T-helper 1 cell treated with Interleukin-12 subunit alpha and Interleukin-12 subunit beta and Interleukin-4 antibody, amounts not matched to agents 30 μg/mL and 1 μg/mL, for 36 hours (primary cell): ENCODE measurements at regions not wholly inside any gene's neighbourhood (a gene's known extent, or its start where the extent isn't known, plus 50 kb on each side); places are given as distances from the start of the nearest gene placed in this dataset.
"Not testable (repeated sequence)": the region's sequence is repeated elsewhere in the genome, so short reads cannot be mapped to it uniquely, and the experiment has no call there.

Source experiments
- H3K27ac Mint-ChIP-seq: one replicate; pipeline ENCODE4 v1.8.0; 2021; ENCODE audit warnings: mild to moderate bottlenecking, mixed read lengths
- H3K27me3 Mint-ChIP-seq: one replicate; pipeline ENCODE4 v1.8.0; 2021; ENCODE audit warnings: low read depth, mixed read lengths
- H3K36me3 Mint-ChIP-seq: one replicate; pipeline ENCODE4 v1.8.0; 2021; ENCODE audit warnings: low read depth, mixed read lengths
- H3K4me1 Mint-ChIP-seq: one replicate; pipeline ENCODE4 v1.8.0; 2021; ENCODE audit warnings: low read depth, mixed read lengths
- H3K4me3 Mint-ChIP-seq: one replicate; pipeline ENCODE4 v1.8.0; 2021; ENCODE audit warnings: mild to moderate bottlenecking, moderate library complexity, mixed read lengths
- H3K9me3 Mint-ChIP-seq: one replicate; pipeline ENCODE4 v1.8.0; 2021; ENCODE audit warnings: mixed read lengths

GRCh38 chr9:90514877-90515276 lies 127.7 kb downstream of the DIRAS2 start:
- Mint-ChIP-seq H3K36me3 (peaks cover 1% of the 10 kb centered on the region), H3K27me3 (peaks cover 13% of the 10 kb centered on the region), H3K4me1 (no peaks in the 10 kb centered on the region), H3K27ac (no peak overlapping the region), H3K9me3 (no peaks in the 10 kb centered on the region), H3K4me3 (no peak overlapping the region)

- Mint-ChIP-seq H3K27me3 (peaks cover 13% of the 10 kb centered on the region), H3K36me3 (peaks cover 1% of the 10 kb centered on the region), H3K9me3 (no peaks in the 10 kb centered on the region), H3K4me3 (no peak overlapping the region), H3K4me1 (no peaks in the 10 kb centered on the region), H3K27ac (no peak overlapping the region)
These were observed 127.1 kb downstream of the DIRAS2 start for GRCh38 chr9:90515510-90515909.

DNA sequence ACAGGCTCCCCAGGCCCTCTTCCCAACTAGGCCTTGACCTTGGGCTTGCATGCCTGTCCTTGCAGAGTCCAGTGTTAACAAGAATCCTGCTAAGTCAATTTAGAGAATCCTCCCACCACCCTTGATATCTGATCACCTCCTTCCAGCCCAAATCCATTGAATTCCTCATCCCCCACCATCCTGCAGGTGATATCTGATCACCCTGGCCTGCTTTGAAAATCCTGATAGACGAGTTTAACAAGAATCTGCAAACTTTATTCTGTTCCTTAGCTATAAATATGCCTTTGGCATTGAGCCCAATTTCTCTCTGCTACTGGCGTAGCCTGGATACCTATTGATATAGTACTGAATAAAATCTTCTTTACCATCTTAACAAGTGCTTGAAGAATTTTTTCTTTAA lies 125.5 kb downstream of the DIRAS2 start:
- Mint-ChIP-seq H3K9me3 (no peaks in the 10 kb centered on the region), H3K4me3 (no peak overlapping the region), H3K36me3 (no peaks in the 10 kb centered on the region), H3K27me3 (peaks cover 9% of the 10 kb centered on the region), H3K27ac (no peak overlapping the region), H3K4me1 (no peaks in the 10 kb centered on the region)

- peaks cover 14% of the 10 kb centered on the region for H3K27me3 Mint-ChIP-seq
- H3K9me3 Mint-ChIP-seq = no peaks in the 10 kb centered on the region
- H3K36me3 Mint-ChIP-seq = no peaks in the 10 kb centered on the region
- no peaks in the 10 kb centered on the region for H3K4me1 Mint-ChIP-seq
- no peak overlapping the region for H3K4me3 Mint-ChIP-seq
- H3K27ac Mint-ChIP-seq = no peak overlapping the region
These were observed 120.6 kb downstream of the DIRAS2 start for GRCh38 chr9:90521811-90522570.

GRCh38 chr9:90523958-90524357 lies 118.7 kb downstream of the DIRAS2 start:
- Mint-ChIP-seq H3K9me3 (no peaks in the 10 kb centered on the region), H3K4me1 (no peaks in the 10 kb centered on the region), H3K36me3 (no peaks in the 10 kb centered on the region), H3K4me3 (no peak overlapping the region), H3K27me3 (peaks cover 11% of the 10 kb centered on the region), H3K27ac (no peak overlapping the region)

DNA sequence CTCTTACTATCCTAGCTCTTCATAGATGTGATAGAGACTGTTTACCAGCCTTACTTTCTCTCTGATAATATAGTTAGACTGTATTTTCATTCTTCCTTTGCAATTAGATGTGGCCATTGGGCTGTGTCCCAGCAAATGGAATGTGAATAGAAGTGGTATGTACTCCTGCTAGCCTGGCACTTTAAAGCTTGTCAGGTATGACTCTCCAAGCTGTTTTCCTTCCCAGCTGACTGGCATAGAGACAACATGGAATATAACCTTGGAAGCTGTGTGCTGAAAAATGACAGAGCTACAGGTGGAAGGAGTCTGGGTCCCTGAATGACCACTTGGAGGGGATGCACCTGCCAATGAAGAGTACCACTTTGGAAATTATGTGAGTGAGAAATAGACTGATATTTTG lies 116.2 kb downstream of the DIRAS2 start:
- Mint-ChIP-seq H3K36me3 (no peaks in the 10 kb centered on the region), H3K9me3 (no peaks in the 10 kb centered on the region), H3K27ac (no peak overlapping the region), H3K4me3 (no peak overlapping the region), H3K4me1 (no peaks in the 10 kb centered on the region), H3K27me3 (peaks cover 17% of the 10 kb centered on the region)

GRCh38 chr9:90536094-90536493 lies 106.5 kb downstream of the DIRAS2 start:
- H3K27me3 Mint-ChIP-seq = peaks cover 42% of the 10 kb centered on the region
- not testable (repeated sequence) for H3K4me1 Mint-ChIP-seq, H3K9me3 Mint-ChIP-seq, H3K36me3 Mint-ChIP-seq, H3K27ac Mint-ChIP-seq, H3K4me3 Mint-ChIP-seq

- Mint-ChIP-seq H3K36me3 (no peaks in the 10 kb centered on the region), H3K4me3 (no peak overlapping the region), H3K27me3 (peaks cover 31% of the 10 kb centered on the region), H3K27ac (no peak overlapping the region), H3K4me1 (no peaks in the 10 kb centered on the region), H3K9me3 (no peaks in the 10 kb centered on the region)
These were observed 104.1 kb downstream of the DIRAS2 start for GRCh38 chr9:90538566-90538965.

- H3K27ac Mint-ChIP-seq = no peak overlapping the region
- no peak overlapping the region for H3K4me3 Mint-ChIP-seq
- H3K36me3 Mint-ChIP-seq = no peaks in the 10 kb centered on the region
- no peaks in the 10 kb centered on the region for H3K4me1 Mint-ChIP-seq
- peaks cover 27% of the 10 kb centered on the region for H3K27me3 Mint-ChIP-seq
- H3K9me3 Mint-ChIP-seq = no peaks in the 10 kb centered on the region
These were observed 103.3 kb downstream of the DIRAS2 start for GRCh38 chr9:90539286-90539685.

- H3K27me3 Mint-ChIP-seq = peaks cover 29% of the 10 kb centered on the region
- no peak overlapping the region for H3K27ac Mint-ChIP-seq
- no peaks in the 10 kb centered on the region for H3K4me1 Mint-ChIP-seq
These were observed 101.9 kb downstream of the DIRAS2 start for GRCh38 chr9:90540734-90541133.

GRCh38 chr9:90544488-90544887 lies 98.1 kb downstream of the DIRAS2 start:
- Mint-ChIP-seq H3K27ac (no peak overlapping the region), H3K4me3 (no peak overlapping the region), H3K36me3 (no peaks in the 10 kb centered on the region), H3K9me3 (no peaks in the 10 kb centered on the region), H3K4me1 (no peaks in the 10 kb centered on the region), H3K27me3 (peaks cover 15% of the 10 kb centered on the region)

More at GRCh38 chr9:90540734-90541133, 101.9 kb downstream of the DIRAS2 start:
- no peak overlapping the region for H3K4me3 Mint-ChIP-seq
- H3K36me3 Mint-ChIP-seq = no peaks in the 10 kb centered on the region
- no peaks in the 10 kb centered on the region for H3K9me3 Mint-ChIP-seq

- Mint-ChIP-seq H3K27me3 (peaks cover 11% of the 10 kb centered on the region), H3K36me3 (no peaks in the 10 kb centered on the region), H3K27ac (no peak overlapping the region), H3K4me1 (no peaks in the 10 kb centered on the region), H3K9me3 (no peaks in the 10 kb centered on the region), H3K4me3 (no peak overlapping the region)
These were observed 96.4 kb downstream of the DIRAS2 start for GRCh38 chr9:90546200-90546599.

DNA sequence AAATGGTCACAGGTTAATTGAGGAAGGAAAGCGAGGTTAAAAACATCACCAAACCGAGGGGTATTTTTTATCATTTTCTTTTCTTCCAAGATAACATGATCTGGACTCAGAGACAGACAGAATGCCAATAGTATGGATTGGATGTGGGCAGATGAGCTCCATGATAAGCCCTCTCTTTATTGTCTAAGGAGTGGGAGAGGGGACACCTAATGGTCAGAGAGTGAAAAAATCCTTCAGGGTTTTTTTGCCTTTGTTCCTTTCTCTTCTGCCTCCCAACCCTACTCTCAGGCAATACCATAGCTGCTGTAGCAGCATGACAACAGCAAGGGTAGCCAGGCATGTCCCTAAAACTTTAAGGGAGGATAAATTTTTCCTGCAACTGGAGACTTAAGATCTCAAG lies 94.7 kb downstream of the DIRAS2 start:
- Mint-ChIP-seq H3K4me3 (no peak overlapping the region), H3K27me3 (peaks cover 9% of the 10 kb centered on the region), H3K9me3 (no peaks in the 10 kb centered on the region), H3K36me3 (no peaks in the 10 kb centered on the region), H3K4me1 (no peaks in the 10 kb centered on the region), H3K27ac (no peak overlapping the region)

DNA sequence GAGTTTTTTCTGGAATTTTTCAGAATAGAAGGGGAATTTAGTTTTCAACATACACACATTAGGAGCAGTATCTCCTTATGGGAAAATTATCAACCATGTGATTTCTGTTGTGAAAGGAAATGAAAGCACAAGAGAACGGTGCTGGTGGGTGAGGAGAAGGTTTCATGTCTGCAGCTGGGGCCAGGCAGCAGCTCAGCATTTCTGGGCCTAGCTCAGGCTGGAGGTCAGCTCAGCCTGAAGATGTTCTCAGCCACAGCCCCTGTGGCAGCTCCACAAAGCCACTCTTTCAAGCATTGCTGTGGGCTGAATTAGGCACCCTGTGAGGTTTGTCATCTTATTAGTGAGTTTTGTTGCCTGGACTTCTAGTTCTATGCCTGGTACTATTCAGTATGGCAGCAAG lies 90.3 kb downstream of the DIRAS2 start:
- H3K27me3 Mint-ChIP-seq = peaks cover 8% of the 10 kb centered on the region
- H3K4me1 Mint-ChIP-seq = no peaks in the 10 kb centered on the region
- no peak overlapping the region for H3K4me3 Mint-ChIP-seq
- H3K9me3 Mint-ChIP-seq = no peaks in the 10 kb centered on the region
- H3K36me3 Mint-ChIP-seq = no peaks in the 10 kb centered on the region
- H3K27ac Mint-ChIP-seq = no peak overlapping the region

DNA sequence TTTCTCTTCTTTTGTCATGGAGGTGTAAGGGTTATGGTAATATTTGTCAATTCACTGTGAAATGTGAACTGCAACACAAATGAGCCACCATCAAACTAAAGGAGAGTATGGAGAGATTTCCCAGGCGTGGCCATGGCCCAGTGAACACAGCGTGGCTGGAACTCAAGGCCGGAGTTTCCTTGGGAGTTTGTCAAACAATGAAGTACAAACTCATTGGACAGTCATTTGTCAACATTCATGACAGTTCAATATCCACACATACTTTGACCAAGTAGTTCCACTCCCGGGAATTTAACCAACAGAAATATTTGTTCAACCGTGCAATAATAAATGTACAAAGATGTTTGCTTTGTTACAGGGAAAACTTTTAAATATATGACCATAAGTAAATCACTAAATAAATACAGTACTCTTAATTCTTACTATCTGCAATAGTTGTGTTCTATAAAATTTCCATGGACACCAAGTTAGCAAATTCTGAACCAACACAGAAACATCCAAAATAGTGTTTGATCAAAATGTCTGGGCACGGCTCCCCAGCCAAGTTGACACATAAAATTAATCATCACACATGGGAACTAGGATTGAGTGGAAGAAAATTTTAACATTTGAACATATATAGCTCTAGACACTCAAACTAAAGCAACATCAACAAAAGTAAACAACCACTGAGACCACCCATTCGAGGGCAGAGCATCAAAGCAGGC lies 87.1 kb downstream of the DIRAS2 start:
- H3K4me1 Mint-ChIP-seq = no peaks in the 10 kb centered on the region
- H3K36me3 Mint-ChIP-seq = no peaks in the 10 kb centered on the region
- H3K4me3 Mint-ChIP-seq = no peak overlapping the region
- no peak overlapping the region for H3K27ac Mint-ChIP-seq
- H3K9me3 Mint-ChIP-seq = no peaks in the 10 kb centered on the region
- H3K27me3 Mint-ChIP-seq = peaks cover 8% of the 10 kb centered on the region
